ENCODE measurements at regions not wholly inside any gene's neighbourhood (a gene's known extent, or its start where the extent isn't known, plus 50 kb on each side); places are given as distances from the start of the nearest gene placed in this dataset.

DNA sequence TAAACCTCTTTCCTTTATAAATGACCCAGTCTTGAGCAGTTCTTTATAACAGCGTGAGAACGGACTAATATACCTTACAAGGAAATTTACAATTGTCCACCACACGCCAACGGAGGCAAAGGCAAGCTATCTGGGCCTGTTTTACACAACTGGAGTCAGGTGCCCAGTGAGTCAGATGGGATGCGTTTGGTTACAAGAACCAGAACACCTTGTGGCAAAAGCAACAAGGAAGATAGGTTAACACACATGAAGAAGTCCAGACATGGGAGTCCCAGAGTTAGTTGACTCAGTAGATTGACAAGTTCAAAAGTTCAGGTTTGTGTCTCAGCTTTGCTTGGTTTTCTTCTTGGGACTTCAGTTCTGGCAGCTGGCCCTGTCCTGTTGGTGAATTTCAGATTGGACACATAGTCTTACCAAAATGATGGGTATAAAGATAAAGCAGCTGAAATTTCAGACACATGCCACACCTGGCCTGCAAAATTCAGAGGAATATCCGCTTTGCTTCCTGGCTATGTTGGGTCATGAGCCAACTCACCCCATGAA, 97.9 kb downstream of the PXDC1 start:
- TF ChIP-seq, protein P1, sequence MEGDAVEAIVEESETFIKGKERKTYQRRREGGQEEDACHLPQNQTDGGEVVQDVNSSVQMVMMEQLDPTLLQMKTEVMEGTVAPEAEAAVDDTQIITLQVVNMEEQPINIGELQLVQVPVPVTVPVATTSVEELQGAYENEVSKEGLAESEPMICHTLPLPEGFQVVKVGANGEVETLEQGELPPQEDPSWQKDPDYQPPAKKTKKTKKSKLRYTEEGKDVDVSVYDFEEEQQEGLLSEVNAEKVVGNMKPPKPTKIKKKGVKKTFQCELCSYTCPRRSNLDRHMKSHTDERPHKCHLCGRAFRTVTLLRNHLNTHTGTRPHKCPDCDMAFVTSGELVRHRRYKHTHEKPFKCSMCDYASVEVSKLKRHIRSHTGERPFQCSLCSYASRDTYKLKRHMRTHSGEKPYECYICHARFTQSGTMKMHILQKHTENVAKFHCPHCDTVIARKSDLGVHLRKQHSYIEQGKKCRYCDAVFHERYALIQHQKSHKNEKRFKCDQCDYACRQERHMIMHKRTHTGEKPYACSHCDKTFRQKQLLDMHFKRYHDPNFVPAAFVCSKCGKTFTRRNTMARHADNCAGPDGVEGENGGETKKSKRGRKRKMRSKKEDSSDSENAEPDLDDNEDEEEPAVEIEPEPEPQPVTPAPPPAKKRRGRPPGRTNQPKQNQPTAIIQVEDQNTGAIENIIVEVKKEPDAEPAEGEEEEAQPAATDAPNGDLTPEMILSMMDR (IDR thresholded peaks at IDR 0.05; ENCODE audit: control extremely low read depth, extremely low read depth, low read depth, missing control alignments), result no peak
- CTCF ChIA-PET, result no interaction called here
- DNase-seq (ENCODE audit: extremely low spot score), result no peak
- POLR2A ChIA-PET, result no interaction called here

DNA sequence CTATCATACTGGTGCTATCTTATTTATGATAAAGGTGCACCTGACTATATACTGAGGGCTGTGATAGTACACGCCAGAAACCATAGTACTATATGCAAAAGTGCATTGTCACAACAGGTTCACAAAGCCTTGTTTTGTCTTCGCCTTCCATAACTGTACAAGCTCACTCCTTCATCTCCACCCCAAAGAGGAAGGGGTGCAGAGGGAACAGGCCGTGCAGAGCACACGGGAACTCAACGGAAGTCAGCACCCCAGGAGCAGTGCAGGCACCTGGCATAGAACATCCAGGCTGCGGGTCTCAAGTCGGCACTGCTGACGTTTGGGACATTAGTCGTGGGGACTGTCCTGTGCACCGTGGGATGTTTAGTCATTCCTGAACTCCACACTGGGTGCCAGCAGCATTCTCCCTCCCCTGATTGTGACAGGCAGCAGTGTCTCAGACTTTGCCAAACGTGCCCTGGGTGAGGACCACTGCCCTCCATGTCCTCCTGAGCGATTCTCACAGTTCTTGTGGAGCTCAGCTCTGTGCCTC, 99.7 kb downstream of the PXDC1 start:
- POLR2A ChIA-PET, result no interaction called here
- no peak for DNase-seq (ENCODE audit: extremely low spot score)
- TF ChIP-seq, protein P1 (IDR thresholded peaks at IDR 0.05; ENCODE audit: control extremely low read depth, extremely low read depth, low read depth, missing control alignments), result no peak
- CTCF ChIA-PET, result interaction anchor here (1.3 kb wide), 1 partner anchor 14 kb away, joined by 3 read pairs; no protein-coding TSS in a partner anchor

DNA sequence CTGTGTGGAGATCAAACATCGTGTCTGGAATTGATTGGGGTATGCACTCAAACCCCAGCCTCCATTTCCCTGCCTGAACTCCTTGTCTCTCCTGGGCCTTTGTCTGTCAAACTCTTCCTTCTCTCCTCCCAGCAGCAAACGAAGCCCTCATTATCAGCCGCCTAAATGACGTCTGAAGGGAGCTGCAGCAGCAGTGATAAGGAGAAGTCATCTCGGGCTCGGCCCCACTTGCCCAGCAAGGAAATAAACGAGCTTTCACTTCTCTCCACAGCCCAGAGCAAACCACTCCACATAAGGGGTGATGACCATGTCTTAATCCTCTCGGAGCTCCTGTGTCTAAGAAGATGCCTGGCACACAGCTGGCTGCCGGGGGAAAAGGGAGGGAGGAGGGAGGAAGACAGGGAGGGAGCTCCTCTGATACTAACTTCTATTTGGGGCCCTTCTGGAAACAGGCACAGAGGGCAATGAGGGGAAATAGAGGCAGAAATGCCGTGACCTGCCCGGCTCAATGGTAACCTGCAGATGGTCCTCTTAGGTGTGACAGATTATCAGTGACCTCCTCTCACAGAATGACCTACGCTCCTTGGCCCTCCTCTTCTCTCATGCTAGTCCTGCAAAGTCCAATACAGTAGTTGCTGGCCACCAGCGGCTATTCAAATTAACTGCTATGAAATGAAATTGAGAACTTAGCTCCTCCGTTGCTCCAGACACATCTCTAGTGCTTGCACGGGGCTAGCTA, 100.4 kb downstream of the PXDC1 start:
- no peak for DNase-seq (ENCODE audit: extremely low spot score)
- POLR2A ChIA-PET, result no interaction called here
- CTCF ChIA-PET, result interaction anchor here (1.2 kb wide), 1 partner anchor 12 kb away, joined by 3 read pairs; no protein-coding TSS in a partner anchor
- TF ChIP-seq, protein P1 (IDR thresholded peaks at IDR 0.05; ENCODE audit: control extremely low read depth, extremely low read depth, low read depth, missing control alignments), result no peak

DNA sequence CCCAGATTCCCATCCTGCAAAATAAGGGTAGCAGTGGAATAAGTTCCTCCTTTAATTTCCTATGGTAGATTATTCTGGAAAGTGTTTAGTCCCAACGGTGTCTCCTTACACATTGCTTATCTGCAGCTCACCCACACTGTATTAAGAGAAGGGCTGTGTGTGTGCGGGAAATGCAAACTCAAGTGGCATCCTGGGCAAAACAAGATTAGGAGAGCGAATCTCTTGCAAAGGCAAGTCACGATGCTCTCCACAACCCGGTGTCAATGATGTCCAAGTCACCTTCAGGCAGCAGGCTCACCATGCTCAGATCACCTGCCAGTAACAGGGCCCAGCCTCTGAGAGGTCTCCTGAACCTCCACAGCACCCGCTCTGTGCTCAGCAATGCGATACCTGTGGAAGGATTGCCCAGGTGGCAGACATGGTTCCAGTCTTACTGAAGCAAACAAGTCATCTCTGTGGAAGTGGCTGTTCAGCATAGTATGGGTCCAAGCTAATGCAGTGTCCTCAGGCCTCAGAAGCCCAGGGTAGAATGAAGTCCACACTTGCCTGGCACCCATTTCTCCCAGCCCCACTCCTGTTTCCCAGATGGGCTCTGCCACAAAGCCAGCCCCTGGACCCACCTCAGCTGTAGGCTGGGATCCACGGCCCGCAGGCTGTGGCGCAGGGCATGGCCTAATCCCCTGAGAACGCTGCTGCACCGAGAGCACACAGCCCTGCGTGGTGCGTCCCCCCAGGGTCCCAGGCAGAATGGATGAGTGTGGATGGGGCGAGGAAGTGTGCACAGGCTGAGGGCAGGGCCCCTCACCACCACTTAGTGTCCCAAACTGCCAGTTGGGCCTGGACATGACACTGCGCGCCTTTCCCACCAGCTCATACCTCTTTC, 101.2 kb downstream of the PXDC1 start:
- DNase-seq (ENCODE audit: extremely low spot score), result no peak
- TF ChIP-seq, protein P1 (IDR thresholded peaks at IDR 0.05; ENCODE audit: control extremely low read depth, extremely low read depth, low read depth, missing control alignments), result no peak
- POLR2A ChIA-PET, result no interaction called here
- CTCF ChIA-PET, result interaction anchor here (1.2 kb wide), 1 partner anchor 11 kb away, joined by 3 read pairs; no protein-coding TSS in a partner anchor

DNA sequence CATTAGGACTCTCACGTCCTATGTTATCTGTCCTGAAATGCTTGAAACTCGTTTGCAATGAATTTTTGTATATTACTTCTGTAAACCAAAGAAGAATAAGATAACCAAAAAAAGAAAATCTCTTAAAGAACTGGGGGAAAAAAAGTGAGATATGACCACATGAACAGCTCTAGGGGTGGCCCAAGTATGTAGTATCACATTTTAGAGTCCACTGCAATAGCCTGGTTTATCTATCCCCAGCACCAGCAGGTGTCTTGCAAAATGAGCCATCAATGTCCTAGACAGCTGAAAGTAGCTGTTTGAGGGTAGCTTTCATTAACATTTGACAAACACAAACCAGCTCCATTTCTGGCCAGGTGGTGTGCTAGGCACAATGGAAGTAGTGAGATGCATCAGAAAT, 102.8 kb downstream of the PXDC1 start:
- TF ChIP-seq, protein P1 (IDR thresholded peaks at IDR 0.05; ENCODE audit: control extremely low read depth, extremely low read depth, low read depth, missing control alignments), result no peak
- ChIA-PET POLR2A (no interaction called here), CTCF (interaction anchor here (1.1 kb wide), 1 partner anchor 43 kb away, joined by 4 read pairs; no protein-coding TSS in a partner anchor)
- no peak for DNase-seq (ENCODE audit: extremely low spot score)
